SK-N-SH (cell line): ENCODE measurements at regions not wholly inside any gene's neighbourhood (a gene's known extent, or its start where the extent isn't known, plus 50 kb on each side); places are given as distances from the start of the nearest gene placed in this dataset.
"Not testable (repeated sequence)": the region's sequence is repeated elsewhere in the genome, so short reads cannot be mapped to it uniquely, and the experiment has no call there.

Experiments used
- CTCF ChIA-PET: fragments of 300-600, 350-600 bp; formaldehyde crosslinking; extraction: SDS; loops from one replicate; lab custom pipeline; 2021; lab: Yijun Ruan, JAX
- POLR2A ChIA-PET: fragments of 350-600 bp; sonication (Branson Sonifier 250); formaldehyde crosslinking; extraction: SDS; loops from one replicate; lab custom pipeline; 2020; ENCODE audit warnings: antibody characterized with exemption, inconsistent platforms; lab: Yijun Ruan, JAX
- DNase-seq: peaks from one replicate; pipeline ENCODE4 v3.0.0; 2012
- H2AFZ ChIP-seq: fragments of 200-600 bp; sonication (generic); 2 replicates; pipeline ENCODE4 v1.8.1; 2016; ENCODE audit warnings: antibody characterized with exemption, mild to moderate bottlenecking, low read depth
- H3F3A ChIP-seq: fragments of 200-600 bp; sonication (generic); replicated peaks from 2 replicates; pipeline ENCODE3; 2016; ENCODE audit warnings: antibody characterized with exemption, mild to moderate bottlenecking; ENCODE audit not compliant: insufficient read depth
- H3K27ac ChIP-seq, 2 experiments: fragments of 200-500 bp in 1 of 2; fragments of 200-600 bp in 1 of 2; sonication (Bioruptor generic) in 1 of 2; sonication (generic), shearing (Covaris generic) in 1 of 2; 2 replicates each; pipeline versions ENCODE4 v1.5.1 to v1.6.1; 2014 to 2016; ENCODE audit warnings: low read depth in 2 of 2, inconsistent platforms in 1 of 2, low read length in 1 of 2, mild to moderate bottlenecking in 1 of 2, mixed read lengths in 1 of 2
- H3K27me3 ChIP-seq: fragments of 200-600 bp; sonication (generic), shearing (Covaris generic); 2 replicates; pipeline ENCODE4 v1.6.1; 2016; ENCODE audit warnings: mixed run types; ENCODE audit not compliant: insufficient read depth
- H3K36me3 ChIP-seq, 2 experiments: fragments of 200-500 bp in 1 of 2; fragments of 200-600 bp in 1 of 2; sonication (Bioruptor generic) in 1 of 2; sonication (generic) in 1 of 2; replicated peaks in 1 of 2; 2 replicates each; pipeline versions ENCODE3 to v1.5.1; 2014 to 2016; ENCODE audit warnings: low read length in 1 of 2, mild to moderate bottlenecking in 1 of 2; ENCODE audit not compliant: insufficient read depth in 2 of 2, control insufficient read depth in 1 of 2
- H3K4me1 ChIP-seq, 2 experiments: fragments of 200-500 bp in 1 of 2; fragments of 200-600 bp in 1 of 2; sonication (Bioruptor generic) in 1 of 2; sonication (generic), shearing (Covaris generic) in 1 of 2; 2 replicates each; pipeline versions ENCODE4 v1.5.1 to v1.6.1; 2014 to 2016; ENCODE audit warnings: low read depth in 1 of 2, low read length in 1 of 2, mixed run types in 1 of 2; ENCODE audit not compliant: insufficient read depth in 2 of 2, control insufficient read depth in 1 of 2
- H3K4me2 ChIP-seq: fragments of 200-600 bp; sonication (generic), shearing (Covaris generic); 2 replicates; pipeline ENCODE4 v1.6.1; 2017; ENCODE audit warnings: mixed run types
- H3K4me3 ChIP-seq, 2 experiments: fragments of 200-500 bp in 1 of 2; fragments of 200-600 bp in 1 of 2; sonication (Bioruptor generic) in 1 of 2; sonication (generic), shearing (Covaris generic) in 1 of 2; 2 replicates each; pipeline versions ENCODE4 v1.5.1 to v1.8.1; 2014 to 2016; ENCODE audit warnings: low read depth in 2 of 2, inconsistent platforms in 1 of 2, low read length in 1 of 2, mild to moderate bottlenecking in 1 of 2, mixed read lengths in 1 of 2, moderate library complexity in 1 of 2
- H3K79me2 ChIP-seq: fragments of 200-600 bp; sonication (generic); 2 replicates; pipeline ENCODE4 v1.8.1; 2017; ENCODE audit warnings: mild to moderate bottlenecking; ENCODE audit not compliant: insufficient read depth
- H3K9ac ChIP-seq: fragments of 200-600 bp; sonication (generic); 2 replicates; pipeline ENCODE4 v1.6.1; 2017; ENCODE audit warnings: mixed run types
- H3K9me2 ChIP-seq: fragments of 200-600 bp; sonication (generic); 2 replicates; pipeline ENCODE4 v1.6.1; 2017; ENCODE audit warnings: mixed run types
- H3K9me3 ChIP-seq: fragments of 200-600 bp; sonication (generic); 2 replicates; pipeline ENCODE4 v1.6.1; 2017; ENCODE audit warnings: mixed run types, mild to moderate bottlenecking, moderate library complexity
- H4K20me1 ChIP-seq: fragments of 200-600 bp; sonication (generic); 2 replicates; pipeline ENCODE4 v1.6.1; 2017; ENCODE audit warnings: mild to moderate bottlenecking, mixed run types; ENCODE audit not compliant: insufficient read depth
- CTCF ChIP-seq: fragments of 200-600 bp; sonication (generic); IDR thresholded peaks from 2 replicates; pipeline ENCODE4 v1.6.1; 2017; ENCODE audit warnings: antibody characterized with exemption, mild to moderate bottlenecking, moderate library complexity
- ELF1 ChIP-seq: IDR thresholded peaks from 2 replicates; pipeline ENCODE4 v1.4.0; 2012
- FOSL2 ChIP-seq: IDR thresholded peaks from 2 replicates; pipeline ENCODE4 v1.4.0; 2012; ENCODE audit warnings: low read depth, mild to moderate bottlenecking, moderate library complexity, borderline replicate concordance
- FOXJ3 ChIP-seq: sonication (generic); formaldehyde crosslinking; IDR thresholded peaks from 2 replicates; pipeline ENCODE4 v1.5.1; 2020; ENCODE audit warnings: mild to moderate bottlenecking, missing genetic modification reagents
- FOXM1 ChIP-seq: IDR thresholded peaks from 2 replicates; pipeline ENCODE4 v1.4.0; 2012; ENCODE audit warnings: low read depth, mild to moderate bottlenecking
- GABPA ChIP-seq: IDR thresholded peaks from 2 replicates; pipeline ENCODE4 v1.4.0; 2012; ENCODE audit warnings: low read depth, mild to moderate bottlenecking
- MEF2A ChIP-seq: IDR thresholded peaks from 2 replicates; pipeline ENCODE4 v1.4.0; 2012; ENCODE audit warnings: low read depth, borderline replicate concordance
- NFIC ChIP-seq: IDR thresholded peaks from 2 replicates; pipeline ENCODE4 v1.4.0; 2012; ENCODE audit warnings: borderline replicate concordance
- POLR2AphosphoS5 ChIP-seq: IDR thresholded peaks from 2 replicates; pipeline ENCODE4 v1.6.1; 2012; ENCODE audit warnings: low read depth, low read length
- RAD21 ChIP-seq: IDR thresholded peaks from 2 replicates; pipeline ENCODE4 v1.6.1; 2012; ENCODE audit warnings: mild to moderate bottlenecking, low read length
- RCOR1 ChIP-seq: fragments of 150-350 bp; IDR thresholded peaks from 2 replicates; pipeline ENCODE4 v1.6.1; 2017; ENCODE audit warnings: antibody characterized with exemption, low read length
- RXRA ChIP-seq: IDR thresholded peaks from 2 replicates; pipeline ENCODE4 v1.4.0; 2012; ENCODE audit warnings: low read depth, mild to moderate bottlenecking, borderline replicate concordance
- TEAD4 ChIP-seq: IDR thresholded peaks from 2 replicates; pipeline ENCODE4 v1.4.0; 2012; ENCODE audit warnings: mild to moderate bottlenecking, borderline replicate concordance; ENCODE audit not compliant: insufficient read depth
- USF1 ChIP-seq: IDR thresholded peaks from 2 replicates; pipeline ENCODE4 v1.4.0; 2012; ENCODE audit warnings: low read depth, borderline replicate concordance
- YY1 ChIP-seq: IDR thresholded peaks from 2 replicates; pipeline ENCODE4 v1.4.0; 2012; ENCODE audit warnings: low read depth, mild to moderate bottlenecking
- ZBTB33 ChIP-seq: IDR thresholded peaks from 2 replicates; pipeline ENCODE4 v1.4.0; 2012; ENCODE audit warnings: low read depth, borderline replicate concordance
- WGBS: methylation state at CpG from one replicate; pipeline ENCODE4 v1.1.6; 2017; ENCODE audit warnings: low lambda C conversion rate; 5-methylcytosine and 5-hydroxymethylcytosine counted together

GRCh38 chr10:33473688-33474087 lies 139.2 kb upstream of the NRP1 start:
- TF ChIP-seq POLR2AphosphoS5 = no peak
- TF ChIP-seq TEAD4 = no peak
- no peak for TF ChIP-seq FOSL2
- no peak for TF ChIP-seq FOXJ3
- TF ChIP-seq FOXM1 = no peak
- no peak for TF ChIP-seq RCOR1
- no peaks in the 10 kb centered on the region for H3K9me2 ChIP-seq
- no peaks in the 10 kb centered on the region for H3K4me1 ChIP-seq
- H3K4me2 ChIP-seq = no peak overlapping the region
- CTCF ChIA-PET = no interaction called here
- H3K9me3 ChIP-seq = no peaks in the 10 kb centered on the region
- H3F3A ChIP-seq = no peaks in the 10 kb centered on the region
- no peak for DNase-seq
- WGBS = 67% methylated on average over 3 of the region's 3 CpGs
- no peak overlapping the region for H3K27ac ChIP-seq
- H3K36me3 ChIP-seq = no peaks in the 10 kb centered on the region
- POLR2A ChIA-PET = no interaction called here
- H3K27me3 ChIP-seq = no peaks in the 10 kb centered on the region
- H3K79me2 ChIP-seq = no peaks in the 10 kb centered on the region
- no peaks in the 10 kb centered on the region for H4K20me1 ChIP-seq
- no peak overlapping the region for H2AFZ ChIP-seq
- H3K4me3 ChIP-seq = no peak overlapping the region
- H3K9ac ChIP-seq = no peak overlapping the region

GRCh38 chr10:33468006-33468405 lies 133.5 kb upstream of the NRP1 start:
- H3K9me3 ChIP-seq, H3K27ac ChIP-seq, H3K27me3 ChIP-seq, H3K9me2 ChIP-seq, H3F3A ChIP-seq, POLR2A ChIA-PET, DNase-seq, H3K36me3 ChIP-seq, H4K20me1 ChIP-seq, H3K4me3 ChIP-seq, H3K79me2 ChIP-seq, H2AFZ ChIP-seq, H3K9ac ChIP-seq, CTCF ChIA-PET, H3K4me2 ChIP-seq, H3K4me1 ChIP-seq: not testable (repeated sequence)
- WGBS = 89% methylated on average over 7 of the region's 28 CpGs

- Histone ChIP-seq H2AFZ (no peak overlapping the region), H3K79me2 (no peaks in the 10 kb centered on the region), H4K20me1 (no peaks in the 10 kb centered on the region), H3K4me2 (no peak overlapping the region), H3K27me3 (no peaks in the 10 kb centered on the region), H3K9me3 (no peaks in the 10 kb centered on the region), H3K9me2 (no peaks in the 10 kb centered on the region), H3K4me1 (0 out of 4 replicates have a peak, but pooled peaks cover 0 to 3% of the 10 kb centered on the region in 2 experiments), H3K36me3 (no peaks in the 10 kb centered on the region), H3K4me3 (no peak overlapping the region), H3K9ac (no peak overlapping the region), H3F3A (peaks cover 6% of the 10 kb centered on the region), H3K27ac (no peak overlapping the region)
- CTCF ChIA-PET = no interaction called here
- DNase-seq = no peak
- TF ChIP-seq GABPA = no peak
- no peak for TF ChIP-seq ELF1
- TF ChIP-seq POLR2AphosphoS5 = no peak
- TF ChIP-seq RXRA = no peak
- no peak for TF ChIP-seq YY1
- TF ChIP-seq RAD21 = no peak
- no peak for TF ChIP-seq CTCF
- TF ChIP-seq MEF2A = no peak
- no peak for TF ChIP-seq USF1
- no peak for TF ChIP-seq ZBTB33
- TF ChIP-seq FOSL2 = no peak
- no peak for TF ChIP-seq NFIC
- POLR2A ChIA-PET = no interaction called here
Measured at GRCh38 chr10:33465747-33466146, 131.3 kb upstream of the NRP1 start.
